Breast epithelium (tissue), 4 donors: ENCODE measurements at regions not wholly inside any gene's neighbourhood (a gene's known extent, or its start where the extent isn't known, plus 50 kb on each side); places are given as distances from the start of the nearest gene placed in this dataset.

Experiments used
- DNase-seq, 2 donors: peaks; one replicate each; pipeline ENCODE4 v3.0.0-alpha.2; 2019; ENCODE audit warnings: low spot score in 2 of 2
- H3K27ac ChIP-seq, 2 donors: fragments of 200-600 bp; sonication (generic) in 1 of 2; one replicate each; pipeline ENCODE4 v1.5.1; 2016 to 2019; ENCODE audit warnings: mild to moderate bottlenecking in 1 of 2
- H3K27me3 ChIP-seq, 2 donors: fragments of 200-600 bp; sonication (generic) in 1 of 2; one replicate each; pipeline versions ENCODE4 v1.5.1 to v1.6.0; 2017 to 2019; ENCODE audit warnings: control low read depth in 1 of 2, mild to moderate bottlenecking in 1 of 2
- H3K36me3 ChIP-seq: fragments of 200-600 bp; one replicate; pipeline ENCODE4 v1.5.1; 2019
- H3K4me1 ChIP-seq, 2 donors: fragments of 200-600 bp; sonication (generic); one replicate each; pipeline ENCODE4 v1.5.1; 2016 to 2019; ENCODE audit warnings: control low read depth in 1 of 2
- H3K4me3 ChIP-seq, 3 donors: fragments of 200-600 bp; sonication (generic); 1 replicate in 2 of 3; 2 replicates in 1 of 3; pipeline ENCODE4 v1.5.1; 2016 to 2019; ENCODE audit warnings: mild to moderate bottlenecking in 3 of 3, moderate library complexity in 2 of 3
- H3K9me3 ChIP-seq, 2 donors: fragments of 200-600 bp; sonication (generic) in 1 of 2; one replicate each; pipeline ENCODE4 v1.5.1; 2016 to 2019; ENCODE audit warnings: control low read depth in 1 of 2
- CTCF ChIP-seq, 3 donors: fragments of 450-650 bp; IDR thresholded peaks; one replicate each; pipeline ENCODE4 v1.5.1; 2016 to 2017; ENCODE audit warnings: antibody characterized with exemption in 3 of 3, mild to moderate bottlenecking in 3 of 3, moderate library complexity in 3 of 3
- POLR2A ChIP-seq: fragments of 450-650 bp; IDR thresholded peaks from one replicate; pipeline ENCODE4 v1.6.1; 2016; ENCODE audit warnings: antibody characterized with exemption, mild to moderate bottlenecking, moderate library complexity
- POLR2AphosphoS5 ChIP-seq, 3 donors: sonication (generic); formaldehyde crosslinking; IDR thresholded peaks; one replicate each; pipeline ENCODE4 v1.6.1; 2017; ENCODE audit warnings: antibody characterized with exemption in 3 of 3
- intact Hi-C: fragments of 100-400 bp; cut with DNase I; formaldehyde crosslinking; loops from one replicate; pipeline ENCODE4 v1.15.1; 2023; ENCODE audit warnings: low total_unique reads

DNA sequence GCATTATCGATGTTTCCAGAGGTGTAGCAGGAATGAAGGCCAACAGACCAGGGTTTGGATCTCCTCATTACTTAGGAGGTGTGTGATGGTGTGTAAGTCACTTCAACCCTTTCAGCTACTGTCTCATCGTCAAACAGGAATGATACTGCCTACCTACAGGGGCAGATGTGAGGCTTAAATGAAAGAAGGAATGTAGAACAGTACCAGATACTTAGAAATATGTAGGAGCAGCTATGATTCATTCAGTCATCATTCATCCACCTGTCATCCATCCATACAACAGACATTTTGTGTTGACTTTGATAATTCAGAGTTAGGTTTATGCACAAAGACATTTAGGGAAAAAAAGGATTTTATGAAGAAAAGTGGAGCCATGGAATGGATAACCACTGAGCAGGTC is 486.9 kb upstream of the DAB1 start:
- no peaks in the 10 kb centered on the region for H3K27me3 ChIP-seq
- no peaks in the 10 kb centered on the region for H3K9me3 ChIP-seq
- intact Hi-C loops = no loop called here
- no peaks in the 10 kb centered on the region for H3K4me1 ChIP-seq
- TF ChIP-seq POLR2A (no peak), CTCF (IDR thresholded peaks at IDR 0.05) (no peak), POLR2AphosphoS5 (IDR thresholded peaks at IDR 0.05) (no peak)
- H3K27ac ChIP-seq = no peak overlapping the region
- no peak overlapping the region for H3K4me3 ChIP-seq
- H3K36me3 ChIP-seq = no peaks in the 10 kb centered on the region
- DNase-seq = no peak

- Histone ChIP-seq H3K36me3 (no peaks in the 10 kb centered on the region), H3K4me3 (no peak overlapping the region), H3K27ac (no peak overlapping the region), H3K9me3 (no peaks in the 10 kb centered on the region), H3K4me1 (no peaks in the 10 kb centered on the region), H3K27me3 (no peaks in the 10 kb centered on the region)
- intact Hi-C loops = no loop called here
- no peak for TF ChIP-seq POLR2A
- TF ChIP-seq POLR2AphosphoS5 (IDR thresholded peaks at IDR 0.05) = no peak
- TF ChIP-seq CTCF (IDR thresholded peaks at IDR 0.05) = no peak
- no peak for DNase-seq
These were observed 486.4 kb upstream of the DAB1 start for GRCh38 chr1:57910305-57910704.

- intact Hi-C loops = no loop called here
- no peak overlapping the region for H3K4me3 ChIP-seq
- no peak for TF ChIP-seq POLR2AphosphoS5 (IDR thresholded peaks at IDR 0.05)
- TF ChIP-seq POLR2A = no peak
- TF ChIP-seq CTCF (IDR thresholded peaks at IDR 0.05) = no peak
These were observed 484.5 kb upstream of the DAB1 start for GRCh38 chr1:57908147-57908890.

GRCh38 chr1:57901208-57901919 is 477.5 kb upstream of the DAB1 start:
- intact Hi-C loops = no loop called here
- no peaks in the 10 kb centered on the region for H3K36me3 ChIP-seq
- H3K4me1 ChIP-seq = no peaks in the 10 kb centered on the region
- DNase-seq = no peak
- H3K27me3 ChIP-seq = no peaks in the 10 kb centered on the region
- H3K27ac ChIP-seq = no peak overlapping the region
- TF ChIP-seq CTCF (IDR thresholded peaks at IDR 0.05) (no peak), POLR2A (no peak), POLR2AphosphoS5 (IDR thresholded peaks at IDR 0.05) (no peak)
- H3K9me3 ChIP-seq = no peaks in the 10 kb centered on the region
- H3K4me3 ChIP-seq = no peak overlapping the region

More at GRCh38 chr1:57908147-57908890, 484.5 kb upstream of the DAB1 start:
- Histone ChIP-seq H3K27ac (no peak overlapping the region), H3K4me1 (no peaks in the 10 kb centered on the region), H3K27me3 (no peaks in the 10 kb centered on the region), H3K36me3 (no peaks in the 10 kb centered on the region), H3K9me3 (no peaks in the 10 kb centered on the region)
- no peak for DNase-seq

GRCh38 chr1:57898531-57898930 is 474.7 kb upstream of the DAB1 start:
- DNase-seq = no peak
- H3K4me1 ChIP-seq = no peaks in the 10 kb centered on the region
- TF ChIP-seq POLR2AphosphoS5 (IDR thresholded peaks at IDR 0.05) (no peak), CTCF (IDR thresholded peaks at IDR 0.05) (no peak)
- H3K36me3 ChIP-seq = no peaks in the 10 kb centered on the region
- H3K9me3 ChIP-seq = no peaks in the 10 kb centered on the region
- no peak overlapping the region for H3K27ac ChIP-seq
- H3K4me3 ChIP-seq = no peak overlapping the region
- H3K27me3 ChIP-seq = no peaks in the 10 kb centered on the region
- intact Hi-C loops = no loop called here
